ENCODE measurements at regions not wholly inside any gene's neighbourhood (a gene's known extent, or its start where the extent isn't known, plus 50 kb on each side); places are given as distances from the start of the nearest gene placed in this dataset.
A peak's percentile ranks its signal among the peaks of the same experiment; 100 is the strongest.
"Not testable (repeated sequence)": the region's sequence is repeated elsewhere in the genome, so short reads cannot be mapped to it uniquely, and the experiment has no call there.

DNA sequence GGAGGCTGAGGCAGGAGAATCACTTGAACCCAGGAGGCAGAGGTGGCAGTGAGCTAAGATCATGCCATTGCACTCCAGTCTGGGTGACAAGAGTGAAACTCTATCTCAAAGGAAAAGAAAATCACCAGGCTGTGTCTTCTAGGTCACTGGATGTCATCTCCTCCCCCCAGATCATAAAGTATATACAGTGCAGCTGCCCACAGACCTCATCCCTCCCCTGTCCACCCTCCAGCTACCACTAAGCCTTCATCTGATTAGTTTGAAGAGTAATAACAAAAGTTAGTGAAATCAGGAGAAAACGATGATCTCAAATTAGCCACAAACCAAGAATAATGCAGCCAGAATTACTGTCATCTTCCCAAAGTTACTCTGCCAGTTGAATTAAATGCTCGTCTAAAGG is 117.2 kb downstream of the ZNF22 start:
- not testable (repeated sequence) for DNase-seq (ENCODE audit: low read depth in 2 of 2)

DNA sequence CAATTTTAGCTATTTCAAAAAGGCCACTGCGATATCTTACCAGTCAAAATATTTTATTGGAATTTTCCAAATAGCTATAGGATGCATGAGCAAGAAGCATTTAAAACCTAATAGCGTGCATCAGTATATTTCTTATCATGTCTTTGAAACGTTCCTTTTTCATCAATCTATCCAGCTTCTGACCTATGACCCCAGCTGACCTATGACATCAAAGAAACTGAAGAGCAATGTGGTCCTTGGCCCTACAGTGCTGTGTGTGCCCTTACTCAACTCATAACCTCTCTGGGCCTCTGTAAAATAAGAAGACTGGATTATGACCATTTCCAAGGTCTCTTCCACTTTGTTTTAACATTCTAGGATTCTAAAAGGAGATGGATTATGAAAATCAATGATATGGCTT is 118.2 kb downstream of the ZNF22 start:
- DNase-seq (ENCODE audit: low read depth in 2 of 2) = no peak

DNA sequence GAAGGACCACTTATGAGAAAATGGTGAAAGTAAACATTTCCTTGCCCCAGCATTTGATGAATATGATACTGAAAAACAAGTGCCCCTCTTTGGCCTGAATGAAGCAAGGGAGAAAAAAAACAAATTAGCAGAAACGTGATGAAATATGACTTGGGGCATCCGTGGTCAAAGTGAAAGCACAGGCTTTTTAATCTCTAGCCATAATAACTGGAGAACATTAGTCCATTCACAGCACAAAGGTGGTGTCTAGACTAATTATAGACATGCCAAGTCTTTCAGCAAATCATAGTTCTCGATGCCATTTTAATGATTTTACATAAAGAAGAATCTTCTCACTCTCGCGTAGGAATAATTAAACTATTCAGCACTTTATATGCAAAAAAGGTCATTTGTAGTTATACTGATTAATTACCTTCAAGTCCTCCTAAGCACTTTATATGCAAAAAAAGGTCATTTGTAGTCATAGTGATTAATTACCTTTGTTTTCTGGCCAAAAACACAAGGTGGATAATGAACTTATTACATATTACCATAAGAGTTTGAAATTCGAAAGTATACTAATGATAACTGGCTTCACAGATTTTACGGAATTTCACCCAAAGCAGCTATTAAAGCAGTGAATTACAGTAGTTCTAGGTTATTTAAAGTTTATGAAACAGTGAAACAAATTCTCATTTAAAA is 121.6 kb downstream of the ZNF22 start:
- DNase-seq (ENCODE audit: low read depth in 2 of 2) = not testable (repeated sequence)

DNA sequence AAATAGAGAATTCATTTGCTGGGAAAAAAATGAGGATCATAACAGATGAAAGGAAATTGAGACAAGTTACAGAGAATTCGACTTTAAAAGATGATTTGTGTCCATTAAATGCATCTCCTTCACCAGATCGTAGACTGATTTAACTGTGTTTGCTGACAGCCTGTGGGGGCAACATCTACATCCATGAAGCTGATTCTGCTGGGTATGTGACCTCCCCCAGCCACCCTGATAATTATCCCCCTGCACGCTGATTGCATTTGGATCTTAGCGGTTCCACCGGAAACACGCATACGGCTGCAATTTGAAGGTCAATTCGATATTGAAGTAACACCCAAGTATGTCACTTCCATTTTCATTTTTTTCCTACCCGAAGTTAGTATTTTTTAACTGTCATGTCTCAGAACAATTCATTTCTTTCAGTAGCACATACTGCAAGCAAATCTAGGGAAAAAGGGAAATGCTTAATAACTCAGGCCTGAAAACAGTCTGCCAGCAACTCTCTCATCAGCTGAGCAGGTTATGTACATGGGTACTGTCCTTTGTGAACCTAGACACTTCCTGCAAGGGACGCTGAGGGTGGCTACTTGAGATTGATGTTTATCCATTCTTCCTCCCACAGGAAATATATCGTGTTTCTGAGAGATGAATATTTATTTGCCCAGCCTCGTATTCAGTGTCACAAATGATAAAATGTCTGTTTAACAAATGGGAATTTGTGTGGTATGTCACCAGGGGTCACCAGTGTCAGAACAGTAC is 134.9 kb downstream of the ZNF22 start:
- DNase-seq (ENCODE audit: low read depth in 2 of 2) = peak in 1 of 2 donors; percentile 54

DNA sequence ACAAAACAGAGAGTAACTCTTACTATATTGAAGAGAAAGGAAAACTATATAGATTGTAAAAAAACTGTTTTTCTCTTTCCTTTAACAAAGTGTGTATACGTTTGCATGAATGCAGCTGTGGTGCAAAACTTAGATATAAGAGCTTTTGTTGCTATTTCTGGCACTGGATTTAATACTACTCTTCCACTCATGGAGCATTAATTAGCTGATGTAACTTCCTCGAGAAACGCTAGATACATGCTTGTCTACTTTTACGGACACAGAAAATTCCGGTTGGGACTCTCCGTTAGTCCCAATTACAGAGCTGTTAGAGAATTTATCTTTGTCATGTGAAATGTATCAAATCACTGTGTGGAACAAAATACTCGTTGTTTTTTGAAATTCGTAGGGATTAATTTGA is 135.5 kb downstream of the ZNF22 start:
- DNase-seq (ENCODE audit: low read depth in 2 of 2) = peak in 1 of 2 donors; percentile 29

DNA sequence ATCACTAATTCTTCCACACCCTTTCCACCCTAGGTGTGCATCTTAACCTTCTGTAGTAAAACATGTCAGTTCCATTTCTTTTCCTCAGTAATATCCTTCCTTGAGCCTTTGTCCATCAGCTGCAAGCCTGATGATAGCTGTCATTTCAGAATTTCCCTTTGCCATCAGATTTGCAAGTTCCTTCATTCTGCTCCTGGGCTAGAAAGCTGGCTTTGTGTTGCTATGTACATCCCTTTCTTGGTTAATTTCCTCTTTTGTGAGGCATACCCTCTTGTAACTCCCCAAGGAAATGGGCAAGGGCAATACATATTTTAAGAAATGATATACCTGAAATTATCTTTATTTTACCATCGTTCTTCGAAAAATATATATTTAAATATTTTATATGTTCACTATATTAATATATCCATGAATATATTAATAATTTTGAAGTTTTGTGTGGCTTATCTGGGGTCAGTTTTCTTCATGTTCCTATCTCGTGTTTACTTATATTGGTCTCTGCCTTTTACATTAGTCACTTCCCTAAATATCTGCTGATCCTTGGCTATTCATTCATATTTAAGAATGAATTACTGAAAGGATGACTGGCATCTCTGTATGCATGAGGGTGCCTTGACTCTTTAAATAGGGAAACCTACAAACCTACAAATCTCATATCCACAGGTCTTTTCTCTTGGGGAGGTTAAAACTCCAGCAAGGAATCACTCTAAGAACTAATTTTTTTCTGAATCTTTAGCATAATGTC is 143.8 kb downstream of the ZNF22 start:
- peak in 1 of 2 donors; percentile 43 for DNase-seq (ENCODE audit: low read depth in 2 of 2)

DNA sequence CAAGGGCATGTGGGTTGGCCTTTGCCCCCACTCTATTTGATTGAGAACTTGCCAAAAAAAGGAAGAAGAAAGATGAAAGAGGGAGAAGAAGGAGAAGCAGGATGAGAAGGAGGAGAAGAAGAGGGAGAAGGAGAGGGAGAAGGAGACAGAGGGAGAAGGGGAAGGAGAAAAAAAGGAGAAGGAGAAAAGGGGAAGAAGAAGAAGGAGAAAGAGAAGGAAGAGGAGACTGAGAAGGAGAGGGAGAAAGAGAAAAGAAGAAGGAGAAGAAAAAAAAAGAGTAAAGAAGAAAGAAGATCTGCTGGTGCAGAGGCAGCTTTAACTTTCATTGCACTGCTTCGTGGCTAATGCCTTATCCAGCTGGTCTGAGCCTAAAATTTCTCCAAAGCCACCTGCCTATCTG is 144.4 kb downstream of the ZNF22 start:
- not testable (repeated sequence) for DNase-seq (ENCODE audit: low read depth in 2 of 2)

DNA sequence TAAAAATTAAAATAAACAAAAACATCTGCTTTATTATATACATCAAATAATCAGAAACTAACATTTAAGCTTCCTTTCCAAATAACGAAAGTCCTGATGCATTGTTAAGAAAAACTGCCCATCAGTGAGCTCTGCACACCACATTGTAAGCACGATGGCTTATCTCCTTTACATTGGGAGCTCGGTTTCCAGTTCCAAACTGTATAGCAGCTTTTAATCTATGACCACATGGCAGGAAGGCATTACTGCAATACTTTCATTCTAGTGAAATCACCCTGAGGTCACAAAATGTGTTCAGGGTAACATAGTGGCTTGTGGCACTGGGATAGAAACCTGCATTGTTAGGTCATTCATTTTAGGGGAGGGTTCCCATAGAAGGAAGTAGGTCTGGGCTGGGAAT is 146.3 kb downstream of the ZNF22 start:
- DNase-seq (ENCODE audit: low read depth in 2 of 2) = no peak

DNA sequence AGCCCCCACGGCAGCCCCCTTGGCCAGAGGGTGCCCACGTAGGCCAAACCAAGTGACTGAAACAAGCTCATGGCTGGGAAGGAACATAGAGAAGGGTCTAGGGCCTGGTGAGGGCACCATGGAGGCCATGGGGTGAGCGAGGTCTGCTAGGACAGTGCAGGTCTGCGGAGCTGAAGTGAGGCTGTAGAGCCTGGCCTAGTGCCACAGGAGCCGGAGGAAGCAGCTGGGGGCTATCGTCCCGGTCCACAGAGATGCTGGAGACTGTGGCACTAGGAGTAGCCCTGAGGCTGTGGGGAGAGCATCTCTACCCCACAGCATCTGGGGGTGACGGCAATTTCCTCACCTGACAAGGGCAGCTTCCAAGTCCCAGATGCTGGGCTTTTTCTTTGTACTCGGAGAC is 150.3 kb downstream of the ZNF22 start:
- no peak for DNase-seq (ENCODE audit: low read depth in 2 of 2)

DNA sequence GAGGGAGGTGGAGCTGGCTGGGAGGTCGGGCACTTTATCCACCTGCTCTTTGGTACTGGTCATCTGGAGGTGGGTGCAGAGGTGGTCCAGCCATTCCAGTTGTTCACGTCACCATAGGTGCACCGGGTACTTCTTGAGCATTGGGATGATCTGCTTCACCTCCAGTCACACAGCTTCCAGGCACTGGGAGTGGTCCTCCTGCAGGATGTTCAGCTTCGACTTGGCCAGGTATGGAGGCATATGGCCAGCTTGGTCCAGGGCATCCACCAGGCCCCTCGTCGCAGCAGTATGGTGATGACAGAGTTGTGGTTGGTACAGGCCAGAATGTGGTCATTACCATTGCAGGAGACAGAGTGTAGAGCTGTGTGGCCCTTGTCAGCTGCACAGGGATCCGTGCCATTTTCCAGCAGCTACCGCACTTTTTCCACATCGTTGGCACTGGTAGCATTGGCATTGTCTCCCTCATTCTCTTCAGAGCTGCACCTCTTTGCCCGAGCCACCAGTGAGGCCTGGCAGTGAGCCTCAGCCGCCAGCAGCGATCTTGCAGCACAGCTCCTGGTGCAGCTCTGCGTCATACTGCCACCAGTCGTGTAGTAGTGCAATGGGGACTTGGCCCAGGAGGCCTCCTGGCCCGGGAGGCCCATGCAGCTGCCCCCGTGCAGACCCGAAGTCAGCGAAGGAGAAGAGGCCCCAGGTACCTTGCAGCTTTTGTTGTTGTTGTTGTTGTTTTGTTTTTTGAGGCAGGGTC is 150.9 kb downstream of the ZNF22 start:
- no peak for DNase-seq (ENCODE audit: low read depth in 2 of 2)

DNA sequence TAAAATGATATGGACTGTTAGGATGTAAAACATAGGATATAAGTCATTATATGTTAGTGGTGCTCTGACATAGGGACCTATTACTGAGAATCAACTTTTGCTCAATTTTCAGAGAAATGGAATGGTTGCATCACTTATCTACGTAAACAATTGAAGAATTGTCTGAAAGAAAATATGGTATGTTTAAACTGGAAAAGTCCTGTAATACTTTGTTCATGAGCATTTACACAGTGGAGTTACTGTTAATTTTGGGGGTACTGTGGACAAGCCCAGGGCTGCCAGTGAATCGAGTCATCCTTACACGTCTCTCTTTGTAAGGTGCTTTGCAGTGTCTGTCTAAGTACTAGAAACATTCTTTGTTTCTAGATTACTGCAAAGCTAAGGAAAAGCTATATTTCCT is 152.0 kb downstream of the ZNF22 start:
- no peak for DNase-seq (ENCODE audit: low read depth in 2 of 2)

DNA sequence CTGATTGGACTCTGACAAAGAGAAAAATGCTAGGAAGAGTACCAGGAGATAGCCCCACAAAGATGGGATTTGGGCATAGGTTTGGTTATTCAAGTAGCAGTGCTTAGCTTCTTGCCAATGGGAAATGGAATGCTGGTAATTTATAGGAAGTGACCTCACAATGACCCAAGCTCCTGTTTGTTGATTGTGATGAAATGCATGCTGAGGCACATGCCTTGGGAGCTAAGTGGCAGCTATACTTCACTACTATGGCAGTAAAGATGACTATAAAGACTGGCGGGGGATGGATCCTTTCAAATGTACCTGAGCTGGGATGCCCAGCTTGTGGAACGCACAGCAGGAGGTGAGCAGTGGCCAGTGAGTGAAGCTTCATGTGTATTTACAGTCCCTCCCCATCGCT is 153.8 kb downstream of the ZNF22 start:
- peak in 1 of 2 donors; percentile 35 for DNase-seq (ENCODE audit: low read depth in 2 of 2)

DNA sequence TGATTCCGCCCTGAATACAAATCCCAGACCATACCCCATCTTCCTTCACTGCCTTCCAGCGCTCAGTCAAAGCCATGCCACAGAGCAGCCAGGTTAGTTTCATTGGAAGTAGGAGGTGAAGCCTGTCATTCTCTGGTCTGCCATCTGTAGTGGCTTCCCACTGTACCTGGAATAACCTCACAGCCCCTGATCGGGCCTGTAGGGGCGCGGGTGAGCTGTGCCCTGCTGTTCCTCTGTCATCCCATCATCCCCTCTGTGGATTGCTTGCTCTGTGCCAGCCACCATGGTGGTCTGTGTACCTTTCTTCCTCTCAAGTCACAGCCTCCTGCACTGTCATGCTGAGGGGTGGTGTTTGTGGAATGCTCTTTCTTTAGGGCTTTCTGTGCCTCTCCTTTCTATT is 155.1 kb downstream of the ZNF22 start:
- no peak for DNase-seq (ENCODE audit: low read depth in 2 of 2)

DNA sequence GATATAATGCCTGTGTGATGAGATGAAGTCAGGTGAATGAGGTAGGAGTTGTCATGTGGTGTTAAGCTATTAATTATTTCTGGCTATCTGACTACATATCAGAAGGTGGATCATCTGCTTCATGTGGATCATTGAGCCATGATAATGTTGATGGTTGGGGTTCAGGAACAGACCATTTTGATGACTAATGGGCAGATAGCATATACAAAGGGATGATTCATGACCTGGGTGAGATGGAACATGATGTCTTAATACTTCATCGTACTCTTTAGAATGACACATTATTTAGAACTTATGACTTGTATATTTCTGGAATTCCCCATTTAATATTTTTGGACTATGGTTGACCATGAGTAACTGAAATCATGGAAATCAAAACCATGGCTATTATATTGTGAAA is 155.1 kb downstream of the OR13A1 start:
- peak in 1 of 2 donors; percentile 78 for DNase-seq (ENCODE audit: low read depth in 2 of 2)

DNA sequence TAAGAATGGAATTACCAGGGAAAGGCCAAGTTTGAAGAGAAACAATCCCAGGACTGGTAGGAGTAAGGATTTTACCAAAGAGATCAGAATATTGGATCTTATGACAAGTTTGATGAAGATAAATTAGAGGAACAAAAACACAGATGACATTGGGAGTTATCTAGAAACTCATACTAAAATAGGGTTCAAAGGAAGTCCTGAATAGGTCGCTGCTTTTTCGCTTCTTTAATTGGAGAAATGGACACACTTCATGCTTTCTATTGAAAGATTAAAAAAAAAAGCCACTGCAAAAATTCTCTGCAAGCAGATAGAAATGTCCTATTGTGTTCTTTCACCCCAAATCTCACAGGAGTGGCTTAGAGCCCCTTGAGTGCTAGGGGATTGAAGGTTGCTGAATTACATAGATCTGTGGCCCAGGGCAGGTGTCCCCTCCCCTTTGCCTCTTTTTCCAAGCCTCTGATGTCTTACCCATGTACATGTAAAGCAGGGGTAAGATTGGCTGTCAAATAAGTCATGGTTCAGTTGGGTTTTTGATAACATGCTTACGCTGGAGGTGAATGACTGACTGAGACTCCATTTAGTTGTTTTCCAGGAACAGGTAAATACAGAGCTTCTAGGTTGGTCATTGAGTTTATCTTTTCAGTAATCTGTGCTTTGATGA is 152.0 kb downstream of the OR13A1 start:
- no peak for DNase-seq (ENCODE audit: low read depth in 2 of 2)

DNA sequence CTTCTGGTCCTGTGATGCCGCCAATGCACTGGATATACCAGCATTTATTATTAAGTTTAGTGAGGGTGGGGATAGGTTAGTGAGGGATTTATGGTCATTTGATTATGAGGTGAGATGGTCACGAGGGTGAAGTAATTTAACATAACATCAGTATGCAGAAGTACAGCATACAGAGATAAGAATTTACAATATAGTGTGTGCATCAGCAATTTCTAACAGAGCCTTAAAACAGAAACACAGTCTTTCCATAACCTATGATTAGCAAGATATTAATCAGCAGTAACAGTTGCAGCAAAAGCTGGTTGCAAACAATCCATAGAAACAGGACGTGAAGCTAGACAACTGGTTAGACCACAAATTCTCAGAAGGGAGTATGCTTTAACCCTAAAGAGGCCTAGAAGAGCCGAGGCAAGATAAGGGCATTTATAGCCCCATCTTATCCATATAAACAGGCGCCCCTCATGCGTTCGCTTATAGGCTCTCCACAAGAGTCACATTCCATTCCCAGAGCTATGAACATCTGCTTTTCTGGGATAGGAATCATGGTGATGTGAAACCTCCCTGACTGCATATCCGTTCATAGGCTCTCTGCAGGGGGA is 139.8 kb downstream of the OR13A1 start:
- not testable (repeated sequence) for DNase-seq (ENCODE audit: low read depth in 2 of 2)

DNA sequence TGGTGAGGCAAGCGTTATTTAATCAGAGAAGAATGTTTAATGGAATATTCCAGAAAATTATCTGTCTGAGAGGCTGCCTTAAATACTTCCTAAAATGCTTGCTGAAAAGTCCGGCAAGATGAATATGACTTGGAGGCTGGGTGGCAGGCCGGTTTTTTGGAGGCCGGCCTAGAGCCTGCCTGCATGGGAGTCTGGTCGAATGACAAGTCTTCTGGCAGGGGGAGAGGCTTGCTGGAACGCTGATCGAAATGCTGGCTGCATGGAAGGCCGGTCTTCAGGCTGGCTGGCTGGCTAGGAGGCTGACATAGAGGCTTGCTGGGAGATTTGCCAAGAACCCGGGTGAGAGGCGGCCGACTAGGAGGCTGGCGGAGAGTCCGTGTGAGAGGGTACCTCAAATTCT is 135.7 kb downstream of the OR13A1 start:
- no peak for DNase-seq (ENCODE audit: low read depth in 2 of 2)

DNA sequence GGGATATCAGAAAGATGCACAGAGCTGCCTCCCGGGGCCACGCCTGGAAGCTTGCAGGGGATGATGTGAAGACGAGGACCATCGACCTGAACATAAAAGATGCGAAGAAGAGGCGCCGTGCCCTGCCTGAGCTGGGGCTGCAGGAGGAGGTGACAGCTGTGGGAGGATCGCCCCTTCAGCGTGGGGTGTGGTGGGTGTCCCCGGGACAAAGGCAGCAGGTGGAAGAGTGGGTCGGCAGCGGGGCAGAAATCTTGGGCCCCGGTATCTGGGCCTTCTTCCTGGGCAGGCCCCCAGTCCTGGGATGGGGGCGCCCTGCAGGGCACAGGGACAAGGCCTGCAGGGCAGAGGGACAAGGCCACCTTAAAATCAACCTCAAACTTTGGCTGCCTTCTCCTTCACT is 134.9 kb downstream of the OR13A1 start:
- no peak for DNase-seq (ENCODE audit: low read depth in 2 of 2)

DNA sequence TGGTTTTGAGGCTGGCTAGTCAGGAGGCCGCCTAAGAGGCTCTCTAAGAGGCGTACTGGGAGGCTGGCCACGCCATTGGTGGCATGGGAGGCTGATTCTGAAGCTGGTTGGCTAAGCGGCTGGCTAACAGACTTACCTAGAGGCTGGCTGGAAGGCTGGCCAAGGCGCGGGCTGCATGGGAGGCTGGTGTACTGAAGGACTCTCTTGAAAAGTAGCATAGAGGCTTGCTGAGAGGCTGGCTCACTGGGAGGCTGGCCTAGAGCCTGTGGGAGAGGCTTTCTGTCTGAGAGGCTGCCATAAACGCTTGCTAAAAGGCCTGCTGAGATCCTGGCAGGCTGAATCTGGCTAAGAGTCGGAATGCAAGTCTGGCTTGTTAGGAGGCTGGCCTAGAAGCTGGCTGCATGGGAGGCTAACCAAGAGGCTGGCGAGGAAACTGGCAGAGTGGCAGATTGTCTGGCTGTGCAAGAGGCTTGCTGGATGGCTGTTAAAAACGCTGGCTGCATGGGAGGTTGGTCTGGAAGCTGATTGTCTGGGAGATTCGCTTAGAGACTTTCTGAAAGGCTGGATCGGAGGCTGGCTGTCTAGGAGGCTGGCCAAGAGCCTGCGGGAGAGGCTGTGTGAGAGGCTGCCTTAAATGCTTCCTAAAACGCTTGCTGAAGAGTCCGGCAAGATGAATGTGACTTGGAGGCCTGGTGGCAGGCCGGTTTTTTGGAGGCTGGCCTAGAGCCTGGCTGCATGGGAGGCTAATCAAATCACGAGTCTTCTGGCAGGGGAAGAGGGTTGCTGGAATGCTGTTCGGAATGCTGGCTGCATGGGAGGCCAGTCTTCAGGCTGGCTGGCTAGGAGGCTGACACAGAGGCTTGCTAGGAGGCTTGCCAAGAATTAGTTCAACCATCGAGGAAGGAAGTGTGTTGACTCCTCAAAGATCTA is 134.2 kb downstream of the OR13A1 start:
- DNase-seq (ENCODE audit: low read depth in 2 of 2) = peak in 1 of 2 donors; percentile 36

DNA sequence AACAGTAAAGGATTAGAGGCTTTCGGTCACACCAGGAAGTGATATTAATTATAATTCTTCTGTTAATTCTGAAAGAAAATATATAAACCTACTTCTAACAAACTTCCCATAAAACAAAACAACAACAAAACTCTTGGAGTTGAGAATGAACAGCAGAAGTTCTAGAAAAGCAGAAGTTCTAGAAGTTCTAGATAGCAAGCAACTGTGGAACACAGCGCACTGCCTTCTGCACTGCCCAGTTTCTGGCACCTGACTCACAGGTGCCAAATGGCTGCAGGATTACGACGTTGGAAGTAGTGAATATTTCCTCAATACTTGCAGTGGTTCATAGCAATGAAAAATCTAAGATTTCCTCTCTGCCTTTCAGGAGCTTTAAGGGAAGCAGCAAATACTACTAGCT is 132.2 kb downstream of the OR13A1 start:
- DNase-seq (ENCODE audit: low read depth in 2 of 2) = no peak
